CD8-positive, alpha-beta memory T cell (primary cell): ENCODE measurements at regions not wholly inside any gene's neighbourhood (a gene's known extent, or its start where the extent isn't known, plus 50 kb on each side); places are given as distances from the start of the nearest gene placed in this dataset.
A peak's percentile ranks its signal among the peaks of the same experiment; 100 is the strongest.

ENCODE experiments used
- CTCF ChIA-PET: fragments of 350-600 bp; sonication (Branson Sonifier 250); formaldehyde crosslinking; loops from one replicate; lab custom pipeline; 2021; ENCODE audit warnings: antibody characterized with exemption; lab: Charles Lee
- POLR2A ChIA-PET: fragments of 350-600 bp; sonication (Branson Sonifier 250); formaldehyde crosslinking; loops from one replicate; lab custom pipeline; 2021; ENCODE audit warnings: antibody characterized with exemption; lab: Charles Lee
- DNase-seq, 5 donors: peaks; one replicate each; pipeline versions ENCODE4 v3.0.0 to v3.0.0-alpha.2; 2020 to 2022; ENCODE audit warnings: mixed read lengths in 1 of 5
- H3K27ac ChIP-seq: one replicate; pipeline ENCODE4 v1.7.0; 2013; ENCODE audit warnings: low read depth, mild to moderate bottlenecking, low read length, moderate library complexity
- H3K27me3 ChIP-seq: 2 replicates; pipeline ENCODE4 v1.7.0; 2013; ENCODE audit warnings: low read length, mild to moderate bottlenecking; ENCODE audit not compliant: insufficient read depth, poor library complexity, severe bottlenecking
- H3K36me3 ChIP-seq: 2 replicates; pipeline ENCODE4 v1.7.0; 2013; ENCODE audit warnings: mild to moderate bottlenecking, low read length, moderate library complexity; ENCODE audit not compliant: insufficient read depth
- H3K4me1 ChIP-seq: 2 replicates; pipeline ENCODE4 v1.7.0; 2013; ENCODE audit warnings: mild to moderate bottlenecking, low read length, moderate library complexity; ENCODE audit not compliant: insufficient read depth
- H3K4me3 ChIP-seq: 2 replicates; pipeline ENCODE4 v1.7.0; 2013; ENCODE audit warnings: mild to moderate bottlenecking, low read length
- H3K9me3 ChIP-seq: 2 replicates; pipeline ENCODE4 v1.7.0; 2013; ENCODE audit warnings: mild to moderate bottlenecking, low read length
- H3K27ac Mint-ChIP-seq, 8 donors: one replicate each; pipeline ENCODE4 v1.8.0; 2020 to 2021; ENCODE audit warnings: mixed read lengths in 8 of 8, mild to moderate bottlenecking in 6 of 8, inconsistent platforms in 3 of 8, moderate library complexity in 3 of 8
- H3K27me3 Mint-ChIP-seq, 2 donors: one replicate each; pipeline ENCODE4 v1.8.0; 2020 to 2021; ENCODE audit warnings: mixed read lengths in 2 of 2, mild to moderate bottlenecking in 1 of 2, moderate library complexity in 1 of 2
- H3K36me3 Mint-ChIP-seq, 3 donors: one replicate each; pipeline ENCODE4 v1.8.0; 2020 to 2021; ENCODE audit warnings: mixed read lengths in 3 of 3, inconsistent platforms in 1 of 3, mild to moderate bottlenecking in 1 of 3
- H3K4me1 Mint-ChIP-seq, 3 donors: one replicate each; pipeline ENCODE4 v1.8.0; 2020 to 2021; ENCODE audit warnings: mixed read lengths in 3 of 3, inconsistent platforms in 1 of 3, mild to moderate bottlenecking in 1 of 3
- H3K4me3 Mint-ChIP-seq, 7 donors: one replicate each; pipeline ENCODE4 v1.8.0; 2020 to 2021; ENCODE audit warnings: mixed read lengths in 7 of 7, mild to moderate bottlenecking in 6 of 7, moderate library complexity in 4 of 7, inconsistent platforms in 2 of 7
- H3K9me3 Mint-ChIP-seq, 5 donors: one replicate each; pipeline ENCODE4 v1.8.0; 2020 to 2022; ENCODE audit warnings: mixed read lengths in 5 of 5, mild to moderate bottlenecking in 3 of 5, moderate library complexity in 2 of 5, inconsistent platforms in 1 of 5

- Mint-ChIP-seq H3K4me1 (no peaks in the 10 kb centered on the region), H3K27me3 (peaks cover 3 to 8% of the 10 kb centered on the region in 2 donors), H3K36me3 (no peaks in the 10 kb centered on the region), H3K9me3 (peaks cover 0 to 8% (median 0%) of the 10 kb centered on the region in 5 donors), H3K4me3 (no peak overlapping the region), H3K27ac (no peak overlapping the region)
- no peak overlapping the region for H3K4me3 ChIP-seq
- H3K27ac ChIP-seq, result no peak overlapping the region
- ChIA-PET CTCF (no interaction called here), POLR2A (no interaction called here)
- H3K27me3 ChIP-seq, result no peaks in the 10 kb centered on the region
- H3K36me3 ChIP-seq, result no peaks in the 10 kb centered on the region
- DNase-seq, result no peak
- no peaks in the 10 kb centered on the region for H3K4me1 ChIP-seq
- H3K9me3 ChIP-seq, result no peaks in the 10 kb centered on the region
Measured at GRCh38 chr2:71856773-71857525, 290.7 kb downstream of the CYP26B1 start.

DNA sequence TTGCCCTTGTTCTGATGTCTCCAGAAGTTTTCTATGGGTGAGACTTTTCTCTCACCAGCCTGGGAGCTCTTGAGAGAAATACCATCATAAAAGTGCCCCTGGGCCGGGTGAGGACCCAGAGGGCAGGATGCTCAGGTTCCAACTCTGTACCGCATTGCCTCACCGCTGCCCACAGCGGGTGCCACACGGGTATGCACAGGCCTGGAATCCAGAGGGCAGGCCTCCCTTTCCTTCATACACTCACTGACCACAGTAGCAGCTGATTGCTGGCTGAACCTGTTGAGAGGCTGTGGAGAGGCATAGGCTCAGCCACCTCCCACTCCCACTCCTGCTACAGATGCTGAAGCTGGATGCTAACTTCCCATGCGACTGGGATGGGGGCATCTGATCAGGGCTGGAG, 293.8 kb downstream of the CYP26B1 start:
- H3K4me3 ChIP-seq, result no peak overlapping the region
- H3K4me1 ChIP-seq, result no peaks in the 10 kb centered on the region
- Mint-ChIP-seq H3K36me3 (no peaks in the 10 kb centered on the region), H3K4me3 (no peak overlapping the region), H3K27me3 (peaks cover 9 to 14% of the 10 kb centered on the region in 2 donors), H3K27ac (no peak overlapping the region), H3K4me1 (no peaks in the 10 kb centered on the region), H3K9me3 (peaks cover 0 to 8% (median 3%) of the 10 kb centered on the region in 5 donors)
- no peaks in the 10 kb centered on the region for H3K9me3 ChIP-seq
- ChIA-PET POLR2A (no interaction called here), CTCF (no interaction called here)
- no peak overlapping the region for H3K27ac ChIP-seq
- H3K27me3 ChIP-seq, result no peaks in the 10 kb centered on the region
- no peaks in the 10 kb centered on the region for H3K36me3 ChIP-seq
- no peak for DNase-seq

DNA sequence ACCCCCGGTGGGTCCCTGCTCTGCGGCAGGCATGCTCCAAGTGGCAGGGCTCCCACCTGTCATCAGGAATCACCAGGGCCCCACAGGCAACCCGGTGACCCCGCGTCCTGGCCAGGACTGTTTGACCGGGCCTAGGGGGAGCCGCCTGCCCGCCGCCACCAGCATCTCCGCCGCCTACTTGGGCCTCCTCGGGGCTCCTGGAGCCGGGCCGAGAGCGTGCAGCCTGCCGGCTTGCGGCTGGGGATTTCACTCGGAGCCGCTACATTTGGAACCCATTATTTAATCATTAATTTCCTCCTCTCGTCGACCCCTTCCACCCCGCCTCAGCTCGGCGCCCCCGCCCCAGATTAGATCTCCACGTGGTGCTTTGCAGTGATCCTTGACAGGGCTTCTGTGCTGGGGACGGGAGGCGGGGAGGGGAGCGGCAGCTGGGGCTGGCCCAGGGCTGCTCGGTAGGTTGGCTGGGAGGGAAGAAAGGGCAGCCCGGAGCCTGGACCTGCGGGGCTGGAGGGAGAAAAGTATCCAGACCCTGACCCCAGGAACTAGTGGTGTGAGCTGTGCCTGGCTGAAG, 295.4 kb downstream of the CYP26B1 start:
- H3K4me1 ChIP-seq, result no peaks in the 10 kb centered on the region
- no peak for DNase-seq
- no peak overlapping the region for H3K27ac ChIP-seq
- H3K36me3 ChIP-seq, result no peaks in the 10 kb centered on the region
- H3K4me3 ChIP-seq, result no peak overlapping the region
- H3K27ac Mint-ChIP-seq, result no peak overlapping the region
- H3K9me3 Mint-ChIP-seq, result peaks cover 0 to 8% (median 3%) of the 10 kb centered on the region in 5 donors
- H3K36me3 Mint-ChIP-seq, result no peaks in the 10 kb centered on the region
- H3K4me1 Mint-ChIP-seq, result no peaks in the 10 kb centered on the region
- H3K4me3 Mint-ChIP-seq, result no peak overlapping the region
- H3K27me3 Mint-ChIP-seq, result peaks cover 11 to 14% of the 10 kb centered on the region in 2 donors
- ChIA-PET POLR2A (no interaction called here), CTCF (no interaction called here)
- H3K9me3 ChIP-seq, result no peaks in the 10 kb centered on the region
- no peaks in the 10 kb centered on the region for H3K27me3 ChIP-seq

- Histone ChIP-seq H3K4me3 (no peak overlapping the region), H3K4me1 (no peaks in the 10 kb centered on the region), H3K36me3 (no peaks in the 10 kb centered on the region), H3K27ac (no peak overlapping the region), H3K27me3 (no peaks in the 10 kb centered on the region), H3K9me3 (no peaks in the 10 kb centered on the region)
- ChIA-PET POLR2A (no interaction called here), CTCF (no interaction called here)
- Mint-ChIP-seq H3K27ac (peak overlapping the region in 1 of 8 donors; percentile 55), H3K9me3 (peaks cover 0 to 8% (median 3%) of the 10 kb centered on the region in 5 donors), H3K36me3 (no peaks in the 10 kb centered on the region), H3K4me1 (no peaks in the 10 kb centered on the region), H3K4me3 (no peak overlapping the region), H3K27me3 (peaks cover 11 to 14% of the 10 kb centered on the region in 2 donors)
- no peak for DNase-seq
Measured at GRCh38 chr2:71851094-71851750, 296.4 kb downstream of the CYP26B1 start.

DNA sequence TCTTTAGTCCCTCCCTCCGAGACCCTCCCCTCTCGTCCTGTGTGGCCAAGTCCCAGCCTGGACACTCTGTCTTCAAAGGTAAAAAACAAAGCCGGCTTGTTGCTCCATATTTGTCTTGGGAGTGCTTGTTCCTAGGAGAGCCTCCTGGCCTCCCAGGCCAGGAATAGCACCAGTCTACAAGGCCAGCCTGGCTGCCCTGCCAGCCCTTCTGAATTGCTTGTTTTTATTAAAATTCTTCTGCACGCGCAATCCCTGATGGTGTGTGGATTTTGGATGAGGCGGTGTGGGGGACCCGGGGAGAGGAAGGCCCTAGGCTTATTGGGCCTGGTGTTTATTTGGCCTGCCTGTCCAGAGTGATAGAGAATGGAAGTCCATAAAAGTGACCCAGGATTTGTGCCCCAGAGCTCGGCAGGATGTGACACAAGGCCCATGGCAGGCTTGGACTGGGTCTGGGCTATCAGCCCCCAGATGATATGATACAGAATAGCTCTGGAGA, 297.3 kb downstream of the CYP26B1 start:
- H3K36me3 ChIP-seq, result no peaks in the 10 kb centered on the region
- no peak overlapping the region for H3K4me3 ChIP-seq
- H3K27ac ChIP-seq, result no peak overlapping the region
- H3K4me1 Mint-ChIP-seq, result no peaks in the 10 kb centered on the region
- no peaks in the 10 kb centered on the region for H3K4me1 ChIP-seq
- no peak for DNase-seq
- ChIA-PET CTCF (no interaction called here), POLR2A (no interaction called here)
- H3K36me3 Mint-ChIP-seq, result no peaks in the 10 kb centered on the region
- H3K4me3 Mint-ChIP-seq, result no peak overlapping the region
- no peak overlapping the region for H3K27ac Mint-ChIP-seq
- H3K9me3 ChIP-seq, result no peaks in the 10 kb centered on the region
- H3K9me3 Mint-ChIP-seq, result peaks cover 0 to 3% (median 0%) of the 10 kb centered on the region in 5 donors
- H3K27me3 Mint-ChIP-seq, result peaks cover 11 to 14% of the 10 kb centered on the region in 2 donors
- H3K27me3 ChIP-seq, result no peaks in the 10 kb centered on the region

- no peaks in the 10 kb centered on the region for H3K27me3 ChIP-seq
- H3K9me3 ChIP-seq, result no peaks in the 10 kb centered on the region
- ChIA-PET POLR2A (no interaction called here), CTCF (no interaction called here)
- H3K4me1 ChIP-seq, result no peaks in the 10 kb centered on the region
- no peak overlapping the region for H3K27ac ChIP-seq
- no peaks in the 10 kb centered on the region for H3K36me3 Mint-ChIP-seq
- H3K27ac Mint-ChIP-seq, result no peak overlapping the region
- no peak overlapping the region for H3K4me3 Mint-ChIP-seq
- no peaks in the 10 kb centered on the region for H3K36me3 ChIP-seq
- peaks cover 11 to 14% of the 10 kb centered on the region in 2 donors for H3K27me3 Mint-ChIP-seq
- no peaks in the 10 kb centered on the region for H3K4me1 Mint-ChIP-seq
- DNase-seq, result no peak
- peaks cover 0 to 3% (median 0%) of the 10 kb centered on the region in 5 donors for H3K9me3 Mint-ChIP-seq
- no peak overlapping the region for H3K4me3 ChIP-seq
Measured at GRCh38 chr2:71849607-71850305, 297.9 kb downstream of the CYP26B1 start.

DNA sequence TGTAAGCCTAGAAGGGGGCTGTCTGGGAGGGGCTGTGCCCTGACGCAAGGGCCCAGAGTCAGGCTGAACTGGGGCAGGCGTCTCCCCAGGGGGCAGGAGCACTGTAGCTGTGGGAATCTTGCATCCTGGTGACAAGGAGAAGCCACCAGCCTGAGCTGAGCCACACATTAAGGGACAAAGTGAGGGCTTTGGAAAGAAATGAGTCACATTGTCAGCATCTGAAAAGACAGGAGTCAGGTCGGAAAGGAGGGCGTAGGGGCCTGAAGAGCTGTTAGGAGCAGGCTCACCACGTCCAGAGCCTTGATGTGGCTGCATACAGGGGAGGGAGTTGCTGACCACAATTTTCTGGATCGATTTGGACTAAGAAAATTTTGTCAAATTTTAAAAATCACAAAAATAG, 298.6 kb downstream of the CYP26B1 start:
- Mint-ChIP-seq H3K4me1 (no peaks in the 10 kb centered on the region), H3K27me3 (peaks cover 11 to 14% of the 10 kb centered on the region in 2 donors), H3K9me3 (peaks cover 0 to 3% (median 0%) of the 10 kb centered on the region in 5 donors), H3K27ac (no peak overlapping the region), H3K36me3 (no peaks in the 10 kb centered on the region), H3K4me3 (no peak overlapping the region)
- no peak for DNase-seq
- POLR2A ChIA-PET, result no interaction called here
- CTCF ChIA-PET, result no interaction called here
- H3K4me1 ChIP-seq, result no peaks in the 10 kb centered on the region
- H3K36me3 ChIP-seq, result no peaks in the 10 kb centered on the region
- no peak overlapping the region for H3K27ac ChIP-seq
- no peak overlapping the region for H3K4me3 ChIP-seq
- H3K9me3 ChIP-seq, result no peaks in the 10 kb centered on the region
- no peaks in the 10 kb centered on the region for H3K27me3 ChIP-seq
